HG02852 (cell line): ENCODE measurements at regions not wholly inside any gene's neighbourhood (a gene's known extent, or its start where the extent isn't known, plus 50 kb on each side); places are given as distances from the start of the nearest gene placed in this dataset.

ENCODE experiments used
- ATAC-seq: cut with Tn5 transposase; IDR thresholded peaks from one replicate; pipeline ENCODE4 v1.9.1; 2021; ENCODE audit warnings: mild to moderate bottlenecking, moderate library complexity; ENCODE audit not compliant: unreplicated experiment

GRCh38 chr13:77383097-77383496 is 56.2 kb upstream of the MYCBP2 start:
- no peak for ATAC-seq

GRCh38 chr13:77381059-77381458 is 54.2 kb upstream of the MYCBP2 start:
- ATAC-seq = no peak

- no peak for ATAC-seq
Observed at GRCh38 chr13:77379508-77379907, 52.6 kb upstream of the MYCBP2 start.

GRCh38 chr13:77378662-77379061 is 51.8 kb upstream of the MYCBP2 start:
- ATAC-seq = no peak

- no peak for ATAC-seq
Observed at GRCh38 chr13:77377016-77377415, 50.1 kb upstream of the MYCBP2 start.
